Spleen (tissue), 11 donors: ENCODE measurements at regions not wholly inside any gene's neighbourhood (a gene's known extent, or its start where the extent isn't known, plus 50 kb on each side); places are given as distances from the start of the nearest gene placed in this dataset.

Experiments used
- DNase-seq: peaks from one replicate; pipeline ENCODE4 v3.0.0-alpha.2; 2020
- H3K27ac ChIP-seq, 8 donors: fragments of 200-600 bp; sonication (generic) in 7 of 8; 1 replicate in 4 of 8; 2 replicates in 4 of 8; pipeline versions ENCODE4 v1.5.0 to v1.8.0; 2016 to 2021; ENCODE audit warnings: inconsistent platforms in 4 of 8, mild to moderate bottlenecking in 4 of 8, moderate library complexity in 1 of 8
- H3K27me3 ChIP-seq, 7 donors: fragments of 200-600 bp; sonication (generic) in 6 of 7; replicated peaks in 1 of 7; 1 replicate in 4 of 7; 2 replicates in 3 of 7; pipeline versions ENCODE4 v1.5.0 to v1.8.0; 2016 to 2021; ENCODE audit warnings: inconsistent platforms in 3 of 7, mild to moderate bottlenecking in 1 of 7
- H3K36me3 ChIP-seq, 6 donors: fragments of 200-600 bp; sonication (generic) in 5 of 6; 1 replicate in 4 of 6; 2 replicates in 2 of 6; pipeline versions ENCODE4 v1.5.0 to v1.8.0; 2016 to 2021; ENCODE audit warnings: inconsistent platforms in 2 of 6
- H3K4me1 ChIP-seq, 6 donors: fragments of 200-600 bp; sonication (generic) in 5 of 6; 1 replicate in 3 of 6; 2 replicates in 3 of 6; pipeline versions ENCODE4 v1.5.0 to v1.8.0; 2016 to 2021; ENCODE audit warnings: inconsistent platforms in 3 of 6
- H3K4me3 ChIP-seq, 8 donors: fragments of 200-600 bp; sonication (generic) in 7 of 8; 1 replicate in 4 of 8; 2 replicates in 4 of 8; pipeline versions ENCODE4 v1.5.0 to v1.8.0; 2016 to 2021; ENCODE audit warnings: inconsistent platforms in 4 of 8, mild to moderate bottlenecking in 4 of 8, moderate library complexity in 2 of 8
- H3K9me3 ChIP-seq, 8 donors: fragments of 200-600 bp; sonication (generic) in 7 of 8; 1 replicate in 4 of 8; 2 replicates in 4 of 8; pipeline versions ENCODE4 v1.5.0 to v1.8.0; 2016 to 2021; ENCODE audit warnings: inconsistent platforms in 4 of 8
- POLR2A ChIP-seq, 3 donors: fragments of 450-650 bp; IDR thresholded peaks; one replicate each; pipeline ENCODE4 v1.5.1; 2017; ENCODE audit warnings: antibody characterized with exemption in 3 of 3, mild to moderate bottlenecking in 1 of 3
- POLR2AphosphoS5 ChIP-seq, 3 donors: sonication (generic); formaldehyde crosslinking; IDR thresholded peaks; one replicate each; pipeline ENCODE4 v1.5.1; 2017; ENCODE audit warnings: antibody characterized with exemption in 3 of 3
- WGBS, 5 donors: extraction: QIAGEN DNeasy Blood & Tissue Kit in 3 of 5; methylation state at CpG; one replicate each; pipeline versions ENCODE4 v1.1.5 to v1.1.7; 2013 to 2018; 5-methylcytosine and 5-hydroxymethylcytosine counted together
- intact Hi-C: fragments of 100-400 bp; cut with DNase I; formaldehyde crosslinking; loops from one replicate; pipeline ENCODE4 v1.15.0; 2023; ENCODE audit warnings: low total_unique reads
- TF ChIP-seq, protein P1 (sequence below), 11 experiments: fragments of 200-600 bp in 7 of 11; fragments of 450-650 bp in 4 of 11; sonication (generic) in 4 of 11; IDR thresholded peaks in 8 of 11; conservative IDR thresholded peaks in 3 of 11; 1 replicate in 7 of 11; 2 replicates in 4 of 11; pipeline versions ENCODE4 v1.4.0 to v1.8.0; 2016 to 2021; ENCODE audit warnings: antibody characterized with exemption in 11 of 11, inconsistent platforms in 4 of 11, mild to moderate bottlenecking in 1 of 11
- donor health status: healthy with polysubstance abuse.
- donor health status: DM: no; HTN: no; CAD: no; lungs with moderate emphysema.
- donor health status: DM: no; HTN: no; CAD: no.
- donor health status: Bipolar disorder and iron deficiency.
- donor health status: healthy.
- donor health status: DM: no; HTN: no; CAD: no.
- donor health status: DM: yes; HTN: yes; CAD: no.

DNA sequence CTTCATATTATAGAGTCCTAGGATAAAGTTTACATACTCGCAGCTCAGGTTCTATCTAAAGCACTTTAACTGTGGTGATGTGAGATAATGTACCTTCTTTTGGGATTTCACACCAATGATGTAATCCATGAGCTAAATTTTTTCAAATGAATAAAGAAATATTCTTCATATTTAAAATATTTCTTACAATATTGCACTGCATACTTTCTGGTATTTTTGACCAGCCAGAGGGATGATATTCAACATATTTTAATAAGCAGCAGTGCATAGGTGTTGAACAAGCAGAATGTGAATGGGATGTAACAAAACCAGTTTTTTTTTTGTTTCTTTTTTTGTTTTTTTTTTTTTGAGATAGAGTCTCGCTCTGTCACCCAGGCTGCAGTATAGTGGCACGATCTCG is 73.2 kb upstream of the TRIM24 start:
- Histone ChIP-seq H3K27ac (no peak overlapping the region), H3K27me3 (no peaks in the 10 kb centered on the region), H3K4me3 (no peak overlapping the region), H3K36me3 (no peaks in the 10 kb centered on the region), H3K4me1 (no peaks in the 10 kb centered on the region), H3K9me3 (peaks cover 0 to 7% (median 0%) of the 10 kb centered on the region in 8 donors)
- TF ChIP-seq, protein P1, sequence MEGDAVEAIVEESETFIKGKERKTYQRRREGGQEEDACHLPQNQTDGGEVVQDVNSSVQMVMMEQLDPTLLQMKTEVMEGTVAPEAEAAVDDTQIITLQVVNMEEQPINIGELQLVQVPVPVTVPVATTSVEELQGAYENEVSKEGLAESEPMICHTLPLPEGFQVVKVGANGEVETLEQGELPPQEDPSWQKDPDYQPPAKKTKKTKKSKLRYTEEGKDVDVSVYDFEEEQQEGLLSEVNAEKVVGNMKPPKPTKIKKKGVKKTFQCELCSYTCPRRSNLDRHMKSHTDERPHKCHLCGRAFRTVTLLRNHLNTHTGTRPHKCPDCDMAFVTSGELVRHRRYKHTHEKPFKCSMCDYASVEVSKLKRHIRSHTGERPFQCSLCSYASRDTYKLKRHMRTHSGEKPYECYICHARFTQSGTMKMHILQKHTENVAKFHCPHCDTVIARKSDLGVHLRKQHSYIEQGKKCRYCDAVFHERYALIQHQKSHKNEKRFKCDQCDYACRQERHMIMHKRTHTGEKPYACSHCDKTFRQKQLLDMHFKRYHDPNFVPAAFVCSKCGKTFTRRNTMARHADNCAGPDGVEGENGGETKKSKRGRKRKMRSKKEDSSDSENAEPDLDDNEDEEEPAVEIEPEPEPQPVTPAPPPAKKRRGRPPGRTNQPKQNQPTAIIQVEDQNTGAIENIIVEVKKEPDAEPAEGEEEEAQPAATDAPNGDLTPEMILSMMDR (IDR thresholded peaks at IDR 0.05 in 8 of 11, conservative IDR thresholded peaks at IDR 0.05 in 3 of 11), result no peak
- no peak for TF ChIP-seq POLR2A (IDR thresholded peaks at IDR 0.05)
- no peak for TF ChIP-seq POLR2AphosphoS5 (IDR thresholded peaks at IDR 0.05)
- 91 to 97% (median 92%) methylated on average over 4 of the region's 4 CpGs for WGBS, 5 donors
- intact Hi-C loops, result no loop called here
- no peak for DNase-seq

DNA sequence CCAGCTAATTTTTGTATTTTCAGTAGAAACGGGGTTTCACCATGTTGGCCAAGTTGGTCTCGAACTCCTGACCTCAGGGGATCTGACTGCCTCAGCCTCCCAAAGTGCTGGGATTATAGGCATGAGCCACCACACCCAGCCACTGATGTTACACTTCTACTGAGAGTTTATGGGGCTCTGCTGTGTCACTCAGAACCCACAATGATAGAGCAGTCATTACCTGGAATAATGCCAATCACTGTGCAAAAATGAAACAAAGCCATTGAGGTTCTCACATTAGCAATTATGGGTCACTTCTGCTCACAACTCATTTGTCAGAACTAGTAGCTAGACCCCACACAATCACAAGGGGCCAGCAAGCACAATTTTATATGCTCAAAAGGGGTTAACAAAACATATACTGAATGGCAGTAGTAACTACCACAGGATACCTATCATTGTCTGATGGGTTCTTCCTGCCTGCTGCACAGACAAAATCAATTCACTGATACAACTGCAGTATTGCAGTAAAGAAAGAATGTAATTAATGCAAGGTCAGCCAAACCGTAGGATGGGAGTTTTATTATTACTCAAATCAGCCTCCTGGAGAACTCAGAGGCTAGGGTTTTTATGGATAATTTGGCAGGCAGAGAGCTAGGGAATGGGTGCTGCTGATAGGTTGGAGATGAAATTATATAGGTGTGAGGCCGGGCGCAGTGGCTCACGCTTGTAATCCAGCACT is 72.1 kb upstream of the TRIM24 start:
- intact Hi-C loops, result no loop called here
- H3K4me3 ChIP-seq, result no peak overlapping the region
- no peak overlapping the region for H3K27ac ChIP-seq
- peaks cover 0 to 7% (median 0%) of the 10 kb centered on the region in 8 donors for H3K9me3 ChIP-seq
- DNase-seq, result no peak
- no peaks in the 10 kb centered on the region for H3K36me3 ChIP-seq
- 87 to 93% (median 92%) methylated on average over 6 of the region's 6 CpGs for WGBS, 5 donors
- H3K27me3 ChIP-seq, result no peaks in the 10 kb centered on the region
- no peak for TF ChIP-seq POLR2AphosphoS5 (IDR thresholded peaks at IDR 0.05)
- TF ChIP-seq, protein P1 (IDR thresholded peaks at IDR 0.05 in 8 of 11, conservative IDR thresholded peaks at IDR 0.05 in 3 of 11), result no peak
- TF ChIP-seq POLR2A (IDR thresholded peaks at IDR 0.05), result no peak
- no peaks in the 10 kb centered on the region for H3K4me1 ChIP-seq

- intact Hi-C loops, result no loop called here
- Histone ChIP-seq H3K9me3 (peaks cover 0 to 7% (median 0%) of the 10 kb centered on the region in 8 donors), H3K27ac (no peak overlapping the region), H3K4me1 (no peaks in the 10 kb centered on the region), H3K27me3 (no peaks in the 10 kb centered on the region), H3K36me3 (no peaks in the 10 kb centered on the region), H3K4me3 (no peak overlapping the region)
- TF ChIP-seq POLR2A (IDR thresholded peaks at IDR 0.05) (no peak), POLR2AphosphoS5 (IDR thresholded peaks at IDR 0.05) (no peak)
- TF ChIP-seq, protein P1 (IDR thresholded peaks at IDR 0.05 in 8 of 11, conservative IDR thresholded peaks at IDR 0.05 in 3 of 11), result no peak
- no peak for DNase-seq
- 0 to 95% (median 41%) methylated on average over 1 of the region's 1 CpG for WGBS, 5 donors
These were observed 71.2 kb upstream of the TRIM24 start for GRCh38 chr7:138388673-138389491.

DNA sequence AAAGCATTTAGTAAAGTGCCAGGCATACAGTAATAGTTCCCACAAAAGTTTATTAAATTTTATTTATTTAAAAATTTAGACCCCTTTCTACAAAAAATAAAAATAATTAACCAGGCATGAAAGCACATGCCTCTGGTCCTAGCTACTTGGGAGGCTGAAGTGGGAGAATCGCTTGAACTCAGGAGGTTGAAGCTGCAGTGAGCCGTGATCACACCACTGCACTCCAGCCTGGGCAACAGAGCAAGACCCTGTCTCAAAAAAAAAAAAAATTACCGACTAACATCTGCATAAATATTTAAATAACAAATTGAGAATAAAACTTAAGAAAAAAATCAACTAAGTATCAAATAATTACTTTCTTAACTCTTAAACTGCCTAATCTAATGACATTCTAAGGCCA is 64.3 kb upstream of the TRIM24 start:
- Histone ChIP-seq H3K4me3 (no peak overlapping the region), H3K27me3 (no peaks in the 10 kb centered on the region), H3K36me3 (no peaks in the 10 kb centered on the region), H3K27ac (no peak overlapping the region), H3K4me1 (no peaks in the 10 kb centered on the region), H3K9me3 (no peaks in the 10 kb centered on the region)
- WGBS, 5 donors, result 61 to 97% (median 79%) methylated on average over 3 of the region's 3 CpGs
- intact Hi-C loops, result no loop called here
- TF ChIP-seq, protein P1 (IDR thresholded peaks at IDR 0.05 in 8 of 11, conservative IDR thresholded peaks at IDR 0.05 in 3 of 11), result no peak
- TF ChIP-seq POLR2AphosphoS5 (IDR thresholded peaks at IDR 0.05) (no peak), POLR2A (IDR thresholded peaks at IDR 0.05) (no peak)
- DNase-seq, result no peak
